Peyer's patch (tissue), 4 donors: ENCODE measurements at regions not wholly inside any gene's neighbourhood (a gene's known extent, or its start where the extent isn't known, plus 50 kb on each side); places are given as distances from the start of the nearest gene placed in this dataset.
"Not testable (repeated sequence)": the region's sequence is repeated elsewhere in the genome, so short reads cannot be mapped to it uniquely, and the experiment has no call there.

ENCODE experiments used
- DNase-seq, 3 donors: peaks; one replicate each; pipeline ENCODE4 v3.0.0-alpha.2; 2017 to 2019
- H3K27ac ChIP-seq, 4 donors: fragments of 200-600 bp; sonication (generic); one replicate each; pipeline ENCODE4 v1.5.1; 2016 to 2019
- H3K27me3 ChIP-seq, 2 donors: fragments of 200-600 bp; sonication (generic); one replicate each; pipeline ENCODE4 v1.5.1; 2019
- H3K36me3 ChIP-seq, 3 donors: fragments of 200-600 bp; sonication (generic); one replicate each; pipeline ENCODE4 v1.5.1; 2016 to 2019
- H3K4me1 ChIP-seq, 4 donors: fragments of 200-600 bp; sonication (generic); one replicate each; pipeline ENCODE4 v1.5.1; 2016 to 2019
- H3K4me3 ChIP-seq, 4 donors: fragments of 200-600 bp; sonication (generic); 1 replicate in 3 of 4; 2 replicates in 1 of 4; pipeline ENCODE4 v1.5.1; 2016 to 2019; ENCODE audit warnings: mild to moderate bottlenecking in 1 of 4
- H3K9me3 ChIP-seq, 4 donors: fragments of 200-600 bp; sonication (generic); one replicate each; pipeline ENCODE4 v1.5.1; 2016 to 2019; ENCODE audit warnings: mild to moderate bottlenecking in 1 of 4
- POLR2A ChIP-seq, 2 donors: fragments of 450-650 bp; IDR thresholded peaks; one replicate each; pipeline ENCODE4 v1.5.1; 2017; ENCODE audit warnings: antibody characterized with exemption in 2 of 2, mild to moderate bottlenecking in 2 of 2, moderate library complexity in 2 of 2
- TF ChIP-seq, protein P1 (sequence below), 6 experiments: fragments of 450-650 bp in 4 of 6; fragments of 200-600 bp in 2 of 6; sonication (generic) in 1 of 6; IDR thresholded peaks; one replicate each; pipeline ENCODE4 v1.5.1; 2017 to 2019; ENCODE audit warnings: antibody characterized with exemption in 6 of 6, mild to moderate bottlenecking in 3 of 6, moderate library complexity in 1 of 6

DNA sequence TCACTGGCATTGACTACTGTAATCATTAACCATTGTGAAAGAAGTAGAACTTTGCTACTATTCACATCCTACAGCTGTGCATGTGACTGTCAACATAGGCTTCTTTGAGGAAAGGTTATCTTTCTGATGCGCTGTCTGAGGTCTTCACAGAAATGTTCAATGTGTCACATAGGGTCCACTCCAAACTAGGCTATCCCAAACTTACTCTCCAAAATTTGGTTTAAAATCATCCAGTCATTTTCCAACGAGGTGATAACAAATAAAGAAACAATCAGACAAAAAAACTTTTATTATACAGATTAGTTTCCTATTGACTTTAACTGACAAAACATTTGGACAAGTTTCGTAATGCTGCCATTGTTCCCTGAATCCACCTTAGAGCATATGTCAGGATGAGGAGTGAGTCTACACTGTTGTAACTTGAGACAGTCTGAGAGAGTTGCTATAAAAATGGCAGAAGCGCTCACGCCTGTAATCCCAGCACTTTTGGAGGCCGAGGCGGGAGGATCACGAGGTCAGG, 511.6 kb downstream of the PLOD2 start:
- Histone ChIP-seq H3K9me3 (no peaks in the 10 kb centered on the region), H3K36me3 (no peaks in the 10 kb centered on the region), H3K27ac (no peak overlapping the region), H3K27me3 (no peaks in the 10 kb centered on the region), H3K4me1 (no peaks in the 10 kb centered on the region), H3K4me3 (no peak overlapping the region)
- DNase-seq: no peak
- TF ChIP-seq, protein P1, sequence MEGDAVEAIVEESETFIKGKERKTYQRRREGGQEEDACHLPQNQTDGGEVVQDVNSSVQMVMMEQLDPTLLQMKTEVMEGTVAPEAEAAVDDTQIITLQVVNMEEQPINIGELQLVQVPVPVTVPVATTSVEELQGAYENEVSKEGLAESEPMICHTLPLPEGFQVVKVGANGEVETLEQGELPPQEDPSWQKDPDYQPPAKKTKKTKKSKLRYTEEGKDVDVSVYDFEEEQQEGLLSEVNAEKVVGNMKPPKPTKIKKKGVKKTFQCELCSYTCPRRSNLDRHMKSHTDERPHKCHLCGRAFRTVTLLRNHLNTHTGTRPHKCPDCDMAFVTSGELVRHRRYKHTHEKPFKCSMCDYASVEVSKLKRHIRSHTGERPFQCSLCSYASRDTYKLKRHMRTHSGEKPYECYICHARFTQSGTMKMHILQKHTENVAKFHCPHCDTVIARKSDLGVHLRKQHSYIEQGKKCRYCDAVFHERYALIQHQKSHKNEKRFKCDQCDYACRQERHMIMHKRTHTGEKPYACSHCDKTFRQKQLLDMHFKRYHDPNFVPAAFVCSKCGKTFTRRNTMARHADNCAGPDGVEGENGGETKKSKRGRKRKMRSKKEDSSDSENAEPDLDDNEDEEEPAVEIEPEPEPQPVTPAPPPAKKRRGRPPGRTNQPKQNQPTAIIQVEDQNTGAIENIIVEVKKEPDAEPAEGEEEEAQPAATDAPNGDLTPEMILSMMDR (IDR thresholded peaks at IDR 0.05): no peak
- TF ChIP-seq POLR2A (IDR thresholded peaks at IDR 0.05): no peak

DNA sequence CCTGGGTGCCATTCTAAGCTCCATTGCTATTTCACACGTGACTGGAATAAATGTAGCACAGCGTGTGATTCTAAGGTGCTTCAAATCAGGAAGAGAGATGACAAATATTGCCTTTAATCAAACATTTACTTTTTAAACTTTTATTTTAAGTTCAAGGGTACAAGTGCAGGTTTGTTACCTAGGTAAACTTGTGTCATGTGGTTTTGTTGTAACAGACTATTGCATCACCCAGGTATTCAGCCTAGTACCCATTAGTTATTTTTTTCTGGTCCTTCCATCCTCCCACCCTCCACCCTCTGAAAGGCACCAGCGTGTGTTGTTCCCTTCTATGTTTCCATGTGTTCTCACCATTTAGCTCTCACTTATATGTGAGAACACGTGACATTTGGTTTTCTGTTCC, 510.8 kb downstream of the PLOD2 start:
- H3K27ac ChIP-seq: no peak overlapping the region

DNA sequence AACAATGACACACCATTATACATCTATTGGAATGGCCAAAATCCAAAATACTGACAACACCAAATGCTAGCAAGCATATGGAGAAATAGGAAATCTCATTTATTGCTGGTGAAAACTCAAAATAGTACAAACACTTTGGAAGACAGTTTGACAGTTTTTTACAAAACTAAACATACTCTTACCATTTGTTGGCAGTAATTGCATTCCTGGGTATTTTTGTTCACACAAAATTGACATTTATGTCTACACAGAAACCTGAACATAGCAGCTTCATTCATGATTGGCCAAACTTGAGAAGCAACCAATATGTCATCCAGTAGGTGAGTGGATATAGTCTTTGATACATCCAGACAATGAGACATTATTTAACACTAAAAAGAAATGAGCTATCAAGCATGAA, 489.9 kb downstream of the PLOD2 start:
- Histone ChIP-seq H3K27me3 (no peaks in the 10 kb centered on the region), H3K36me3 (no peaks in the 10 kb centered on the region), H3K27ac (no peak overlapping the region), H3K4me1 (no peaks in the 10 kb centered on the region), H3K9me3 (no peaks in the 10 kb centered on the region), H3K4me3 (no peak overlapping the region)
- TF ChIP-seq, protein P1 (IDR thresholded peaks at IDR 0.05): no peak
- TF ChIP-seq POLR2A (IDR thresholded peaks at IDR 0.05): no peak
- DNase-seq: no peak

More for the DNA sequence above, 510.8 kb downstream of the PLOD2 start:
- no peaks in the 10 kb centered on the region for H3K36me3 ChIP-seq
- no peaks in the 10 kb centered on the region for H3K4me1 ChIP-seq
- no peak for DNase-seq
- TF ChIP-seq, protein P1 (IDR thresholded peaks at IDR 0.05): no peak
- TF ChIP-seq POLR2A (IDR thresholded peaks at IDR 0.05): no peak
- H3K27me3 ChIP-seq: no peaks in the 10 kb centered on the region
- no peak overlapping the region for H3K4me3 ChIP-seq
- H3K9me3 ChIP-seq: no peaks in the 10 kb centered on the region

DNA sequence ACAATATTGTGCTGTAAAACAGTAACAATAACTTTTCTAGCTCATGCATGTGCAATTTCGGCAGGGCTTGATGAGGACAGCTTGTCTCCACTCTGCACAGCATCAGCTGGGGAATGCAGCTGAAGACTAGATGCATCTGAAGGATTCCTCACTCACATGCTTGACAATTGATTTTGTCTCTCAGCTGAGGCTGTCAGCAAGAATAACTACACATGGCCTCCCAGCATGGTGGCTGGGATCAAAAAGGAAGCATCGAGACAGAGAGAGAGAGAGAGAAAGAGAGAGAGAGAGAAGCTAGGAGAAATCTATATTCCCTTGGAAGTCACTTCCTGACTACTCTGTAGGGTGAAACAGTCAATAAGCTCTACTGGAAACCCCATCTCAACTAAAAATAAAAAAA, 487.1 kb downstream of the PLOD2 start:
- Histone ChIP-seq H3K36me3 (no peaks in the 10 kb centered on the region), H3K4me3 (no peak overlapping the region), H3K4me1 (no peaks in the 10 kb centered on the region), H3K27ac (no peak overlapping the region), H3K9me3 (no peaks in the 10 kb centered on the region), H3K27me3 (no peaks in the 10 kb centered on the region)
- no peak for DNase-seq
- TF ChIP-seq, protein P1 (IDR thresholded peaks at IDR 0.05): no peak
- TF ChIP-seq POLR2A (IDR thresholded peaks at IDR 0.05): no peak

DNA sequence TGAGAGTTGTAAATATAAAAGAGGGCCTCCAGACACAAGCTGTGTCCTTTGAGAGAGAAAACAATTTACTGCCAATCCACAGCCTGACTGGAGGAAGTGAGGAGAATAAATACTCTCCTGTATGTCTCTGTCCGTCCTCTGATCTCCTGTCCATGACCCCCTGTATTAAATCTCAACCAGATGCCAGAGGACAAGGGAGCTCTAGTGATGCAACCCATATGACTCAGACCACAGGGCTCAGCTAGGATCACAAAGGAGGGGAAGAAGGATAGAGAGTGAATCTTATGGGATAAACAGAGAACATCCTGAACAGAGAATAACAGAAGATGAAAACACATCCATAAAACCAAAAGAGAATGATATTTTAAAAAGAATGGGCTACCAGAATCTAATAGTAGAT, 482.6 kb downstream of the PLOD2 start:
- TF ChIP-seq, protein P1 (IDR thresholded peaks at IDR 0.05): no peak
- no peak for TF ChIP-seq POLR2A (IDR thresholded peaks at IDR 0.05)
- Histone ChIP-seq H3K27ac (no peak overlapping the region), H3K27me3 (no peaks in the 10 kb centered on the region), H3K9me3 (no peaks in the 10 kb centered on the region), H3K36me3 (no peaks in the 10 kb centered on the region), H3K4me1 (no peaks in the 10 kb centered on the region), H3K4me3 (no peak overlapping the region)
- no peak for DNase-seq

DNA sequence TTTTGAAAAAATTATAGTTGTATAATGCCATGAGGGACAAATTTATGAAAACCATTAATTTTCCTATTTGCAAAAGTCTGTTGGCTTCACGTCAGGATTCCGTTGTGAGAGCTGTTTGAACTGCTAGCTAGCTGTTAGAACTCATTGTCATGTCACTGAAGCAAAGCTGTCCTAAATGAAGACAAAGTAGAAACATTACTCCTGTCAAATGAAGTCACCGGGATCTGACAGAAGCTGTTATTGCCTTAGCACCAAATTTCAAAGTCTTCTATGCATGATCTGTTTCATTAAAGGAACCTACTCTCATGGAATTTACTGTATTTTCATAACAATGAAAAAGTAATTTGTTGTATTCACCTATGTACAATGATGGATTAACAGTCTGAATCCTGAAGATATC, 479.8 kb downstream of the PLOD2 start:
- Histone ChIP-seq H3K4me3 (no peak overlapping the region), H3K4me1 (no peaks in the 10 kb centered on the region), H3K36me3 (no peaks in the 10 kb centered on the region), H3K9me3 (no peaks in the 10 kb centered on the region), H3K27ac (no peak overlapping the region), H3K27me3 (no peaks in the 10 kb centered on the region)
- TF ChIP-seq POLR2A (IDR thresholded peaks at IDR 0.05): no peak
- TF ChIP-seq, protein P1 (IDR thresholded peaks at IDR 0.05): no peak
- DNase-seq: no peak

DNA sequence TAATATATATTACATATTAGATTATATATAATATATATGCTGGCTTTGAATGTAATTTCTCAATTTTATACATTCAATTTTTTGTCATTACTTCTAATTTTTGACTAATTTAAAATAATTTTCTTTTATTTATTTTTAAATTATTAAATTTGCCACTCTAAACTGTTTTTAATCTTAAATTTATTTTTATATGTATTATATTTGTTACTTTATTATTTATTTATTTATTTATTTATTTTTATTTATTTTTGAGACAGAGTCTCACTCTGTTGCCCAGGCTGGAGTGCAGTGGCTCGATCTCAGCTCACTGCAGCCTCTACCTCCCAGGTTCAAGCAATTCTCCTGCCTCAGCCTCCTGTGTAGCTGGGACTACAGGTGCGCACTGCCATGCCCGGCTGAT, 473.0 kb downstream of the PLOD2 start:
- H3K9me3 ChIP-seq, H3K27me3 ChIP-seq, H3K4me3 ChIP-seq, DNase-seq, H3K4me1 ChIP-seq, H3K27ac ChIP-seq, H3K36me3 ChIP-seq: not testable (repeated sequence)
